ENCODE measurements at regions not wholly inside any gene's neighbourhood (a gene's known extent, or its start where the extent isn't known, plus 50 kb on each side); places are given as distances from the start of the nearest gene placed in this dataset.

DNA sequence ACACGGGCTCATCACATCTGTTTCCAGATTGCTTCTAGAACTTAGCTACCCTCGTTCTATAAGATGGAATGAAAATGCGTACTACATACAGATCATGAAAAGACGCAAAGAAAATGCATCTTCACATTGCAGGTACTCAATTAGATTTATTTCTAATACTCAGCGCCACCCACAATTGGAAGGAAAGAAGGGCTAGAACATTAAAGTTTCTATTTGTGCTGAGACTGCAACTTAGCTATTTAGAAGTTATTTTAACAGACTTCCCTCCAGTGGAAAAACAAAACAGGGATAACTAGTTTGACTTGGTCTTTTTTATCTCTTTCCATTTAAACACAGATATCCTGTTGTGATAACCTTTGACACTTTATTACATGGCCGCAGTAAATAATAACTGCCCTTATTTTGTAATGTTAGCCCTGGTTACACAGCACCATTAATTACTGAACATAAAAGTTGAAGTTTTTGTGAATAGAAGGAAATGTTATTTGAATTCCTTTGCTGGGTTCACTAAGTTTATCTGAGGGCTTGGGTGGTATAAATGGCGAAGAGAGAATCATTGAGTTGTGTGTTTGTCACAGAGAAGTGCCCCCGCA is 86.9 kb upstream of the SLC25A26 start:
- peak; percentile 31 for DNase-seq (ENCODE audit: low read depth)
- TF ChIP-seq, protein P1, sequence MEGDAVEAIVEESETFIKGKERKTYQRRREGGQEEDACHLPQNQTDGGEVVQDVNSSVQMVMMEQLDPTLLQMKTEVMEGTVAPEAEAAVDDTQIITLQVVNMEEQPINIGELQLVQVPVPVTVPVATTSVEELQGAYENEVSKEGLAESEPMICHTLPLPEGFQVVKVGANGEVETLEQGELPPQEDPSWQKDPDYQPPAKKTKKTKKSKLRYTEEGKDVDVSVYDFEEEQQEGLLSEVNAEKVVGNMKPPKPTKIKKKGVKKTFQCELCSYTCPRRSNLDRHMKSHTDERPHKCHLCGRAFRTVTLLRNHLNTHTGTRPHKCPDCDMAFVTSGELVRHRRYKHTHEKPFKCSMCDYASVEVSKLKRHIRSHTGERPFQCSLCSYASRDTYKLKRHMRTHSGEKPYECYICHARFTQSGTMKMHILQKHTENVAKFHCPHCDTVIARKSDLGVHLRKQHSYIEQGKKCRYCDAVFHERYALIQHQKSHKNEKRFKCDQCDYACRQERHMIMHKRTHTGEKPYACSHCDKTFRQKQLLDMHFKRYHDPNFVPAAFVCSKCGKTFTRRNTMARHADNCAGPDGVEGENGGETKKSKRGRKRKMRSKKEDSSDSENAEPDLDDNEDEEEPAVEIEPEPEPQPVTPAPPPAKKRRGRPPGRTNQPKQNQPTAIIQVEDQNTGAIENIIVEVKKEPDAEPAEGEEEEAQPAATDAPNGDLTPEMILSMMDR (IDR thresholded peaks at IDR 0.05; ENCODE audit: control insufficient read depth, extremely low read depth, insufficient read depth) = no peak
- no peak overlapping the region for H3K4me3 ChIP-seq (ENCODE audit: low read depth, low read length)

- TF ChIP-seq, protein P1 (IDR thresholded peaks at IDR 0.05; ENCODE audit: control insufficient read depth, extremely low read depth, insufficient read depth) = no peak
- H3K4me3 ChIP-seq (ENCODE audit: low read depth, low read length) = no peak overlapping the region
- DNase-seq (ENCODE audit: low read depth) = no peak
These were observed 87.6 kb upstream of the SLC25A26 start for GRCh38 chr3:66133050-66133757.

GRCh38 chr3:66128623-66129022 is 89.9 kb upstream of the MAGI1 start:
- TF ChIP-seq, protein P1 (IDR thresholded peaks at IDR 0.05; ENCODE audit: control insufficient read depth, extremely low read depth, insufficient read depth) = no peak
- H3K4me3 ChIP-seq (ENCODE audit: low read depth, low read length) = no peak overlapping the region
- DNase-seq (ENCODE audit: low read depth) = no peak

GRCh38 chr3:66121318-66121717 is 82.6 kb upstream of the MAGI1 start:
- no peak for DNase-seq (ENCODE audit: low read depth)
- TF ChIP-seq, protein P1 (IDR thresholded peaks at IDR 0.05; ENCODE audit: control insufficient read depth, extremely low read depth, insufficient read depth) = no peak
- H3K4me3 ChIP-seq (ENCODE audit: low read depth, low read length) = no peak overlapping the region

DNA sequence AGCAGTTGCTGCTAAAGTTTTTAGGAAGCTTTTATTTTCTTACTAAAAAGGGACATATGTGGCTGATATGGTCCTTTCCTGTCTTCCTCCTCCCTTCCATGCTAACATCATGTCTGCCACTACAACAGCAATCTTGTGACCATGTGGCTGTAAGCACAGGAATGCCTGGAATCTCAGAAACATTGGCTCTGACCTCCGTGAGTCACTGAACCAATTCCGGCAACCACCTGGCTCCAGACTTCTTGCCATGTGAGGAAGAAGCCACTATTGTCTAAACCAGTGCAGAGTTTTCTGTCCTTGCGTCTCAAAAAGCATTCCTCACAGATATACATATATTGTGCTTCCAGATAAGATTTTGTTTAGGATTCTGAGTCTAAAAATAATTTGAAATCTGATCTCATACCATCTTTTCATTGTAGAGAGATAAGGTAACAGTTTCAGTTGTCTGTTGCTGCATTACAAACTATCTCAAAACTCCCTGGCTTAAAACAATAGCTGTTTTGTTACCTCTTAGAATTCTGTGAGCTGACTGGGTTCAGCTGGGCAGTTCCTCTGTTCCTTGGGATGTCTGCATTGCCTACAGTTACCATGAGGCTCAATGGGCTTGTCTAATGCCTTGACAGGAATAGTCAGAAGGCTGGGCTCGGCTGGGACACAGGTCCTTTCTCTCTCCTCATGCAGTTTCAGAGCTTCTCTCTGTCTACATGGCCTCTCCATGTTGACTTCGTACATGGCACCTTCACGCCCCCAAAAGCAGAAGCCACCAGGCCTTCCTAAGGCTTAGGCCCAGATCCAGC is 77.3 kb upstream of the MAGI1 start:
- no peak for DNase-seq (ENCODE audit: low read depth)
- TF ChIP-seq, protein P1 (IDR thresholded peaks at IDR 0.05; ENCODE audit: control insufficient read depth, extremely low read depth, insufficient read depth) = no peak
- no peak overlapping the region for H3K4me3 ChIP-seq (ENCODE audit: low read depth, low read length)

DNA sequence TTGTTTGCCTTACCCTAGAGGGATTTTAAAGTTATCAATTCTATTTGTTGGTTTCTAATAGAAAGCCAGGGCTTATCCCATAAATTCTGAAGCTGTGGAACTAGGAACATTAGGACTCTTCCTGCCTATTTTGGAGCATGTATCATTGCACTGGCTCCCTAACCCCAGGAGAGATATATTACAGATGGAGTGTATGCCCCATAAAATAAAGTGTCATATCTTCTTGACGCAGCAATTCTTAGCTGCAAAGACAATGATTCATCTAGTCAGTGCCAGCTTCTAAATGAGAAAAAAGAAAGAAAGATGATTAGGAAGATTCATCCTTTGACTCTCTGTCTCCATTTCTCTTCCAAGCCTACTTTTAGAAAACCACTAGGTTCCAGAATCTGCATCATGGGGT is 74.8 kb upstream of the MAGI1 start:
- TF ChIP-seq, protein P1 (IDR thresholded peaks at IDR 0.05; ENCODE audit: control insufficient read depth, extremely low read depth, insufficient read depth) = no peak
- DNase-seq (ENCODE audit: low read depth) = no peak
- H3K4me3 ChIP-seq (ENCODE audit: low read depth, low read length) = no peak overlapping the region
